T-helper 1 cell treated with Interleukin-12 subunit alpha and Interleukin-12 subunit beta and Interleukin-4 antibody, amounts not matched to agents 30 μg/mL and 1 μg/mL, for 36 hours (primary cell): ENCODE measurements at regions not wholly inside any gene's neighbourhood (a gene's known extent, or its start where the extent isn't known, plus 50 kb on each side); places are given as distances from the start of the nearest gene placed in this dataset.

ENCODE experiments used
- H3K27ac Mint-ChIP-seq: one replicate; pipeline ENCODE4 v1.8.0; 2021; ENCODE audit warnings: mild to moderate bottlenecking, mixed read lengths
- H3K27me3 Mint-ChIP-seq: one replicate; pipeline ENCODE4 v1.8.0; 2021; ENCODE audit warnings: low read depth, mixed read lengths
- H3K36me3 Mint-ChIP-seq: one replicate; pipeline ENCODE4 v1.8.0; 2021; ENCODE audit warnings: low read depth, mixed read lengths
- H3K4me1 Mint-ChIP-seq: one replicate; pipeline ENCODE4 v1.8.0; 2021; ENCODE audit warnings: low read depth, mixed read lengths
- H3K4me3 Mint-ChIP-seq: one replicate; pipeline ENCODE4 v1.8.0; 2021; ENCODE audit warnings: mild to moderate bottlenecking, moderate library complexity, mixed read lengths
- H3K9me3 Mint-ChIP-seq: one replicate; pipeline ENCODE4 v1.8.0; 2021; ENCODE audit warnings: mixed read lengths

DNA sequence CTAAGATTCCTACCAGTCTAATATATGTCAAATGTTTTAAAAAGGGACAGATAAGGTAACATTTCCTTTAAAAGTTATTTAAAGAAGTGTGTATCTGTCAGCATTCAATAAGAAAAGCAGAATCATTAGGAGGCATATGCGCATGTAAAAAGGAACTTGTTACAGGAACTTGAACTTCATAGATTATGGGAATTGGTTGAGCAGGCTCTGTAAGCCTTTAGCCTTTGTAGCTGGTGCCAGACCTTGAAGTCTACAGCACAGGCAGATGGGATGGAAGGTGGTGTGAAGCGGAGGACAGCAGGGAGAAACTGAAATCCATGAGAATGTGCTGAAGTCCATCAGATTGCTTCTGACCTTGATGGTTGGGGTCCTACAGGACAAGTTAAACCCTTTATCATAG is 138.3 kb upstream of the ST6GAL2 start:
- no peaks in the 10 kb centered on the region for H3K4me1 Mint-ChIP-seq
- peaks cover 4% of the 10 kb centered on the region for H3K9me3 Mint-ChIP-seq
- H3K36me3 Mint-ChIP-seq = no peaks in the 10 kb centered on the region
- H3K4me3 Mint-ChIP-seq = no peak overlapping the region
- no peaks in the 10 kb centered on the region for H3K27me3 Mint-ChIP-seq
- H3K27ac Mint-ChIP-seq = no peak overlapping the region

DNA sequence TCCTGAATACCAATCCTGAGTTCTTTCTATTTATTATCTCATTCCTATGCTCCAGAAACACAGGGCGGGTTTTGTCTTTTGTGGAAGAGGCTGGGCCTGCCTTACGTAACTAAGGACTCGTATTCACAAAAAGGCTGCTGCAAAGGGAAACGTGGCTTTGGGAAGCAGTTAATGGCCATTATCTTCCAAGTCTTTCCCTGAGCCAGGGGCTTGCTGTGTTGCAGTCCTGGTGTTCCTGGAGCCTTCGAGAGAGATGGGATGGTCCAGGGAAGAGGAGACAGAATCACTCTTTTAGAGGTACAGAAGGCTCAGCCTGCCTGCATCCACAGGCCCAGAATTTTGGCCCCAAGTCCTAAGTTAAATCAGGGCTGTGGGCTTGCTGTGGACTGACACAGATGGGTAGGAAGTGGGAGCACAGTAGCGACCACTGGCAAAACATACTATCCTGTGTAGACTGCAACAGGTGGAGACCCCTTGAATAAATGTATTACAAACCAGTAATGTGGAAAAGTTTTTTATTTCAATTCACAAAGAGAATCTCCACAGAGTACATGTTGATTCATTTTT is 139.4 kb upstream of the ST6GAL2 start:
- no peaks in the 10 kb centered on the region for H3K4me1 Mint-ChIP-seq
- peaks cover 4% of the 10 kb centered on the region for H3K9me3 Mint-ChIP-seq
- H3K36me3 Mint-ChIP-seq = no peaks in the 10 kb centered on the region
- H3K27me3 Mint-ChIP-seq = no peaks in the 10 kb centered on the region
- no peak overlapping the region for H3K27ac Mint-ChIP-seq
- no peak overlapping the region for H3K4me3 Mint-ChIP-seq

DNA sequence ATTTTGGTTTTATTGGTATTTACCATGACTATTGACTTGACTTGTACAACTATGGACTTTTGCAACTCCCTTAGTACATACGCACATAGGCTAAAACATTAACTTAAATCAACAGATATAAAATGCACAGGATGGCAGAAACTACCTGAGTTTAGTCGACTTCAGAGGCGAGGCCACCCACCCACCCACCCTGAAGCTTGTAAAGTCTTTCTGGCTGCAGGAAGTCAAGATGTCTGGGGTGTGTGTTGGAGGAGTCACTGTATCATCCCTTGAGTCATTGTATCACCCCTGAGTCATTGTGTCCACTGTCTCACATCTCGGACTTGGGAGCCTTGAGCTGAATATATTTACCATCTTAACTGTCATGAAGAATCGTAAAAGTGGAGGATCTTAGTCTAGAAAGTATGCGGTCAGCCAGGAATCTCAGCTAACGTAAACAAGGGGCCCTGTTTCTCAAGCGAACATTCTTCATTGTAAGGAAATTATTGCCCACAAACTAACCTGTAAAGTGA is 140.0 kb upstream of the ST6GAL2 start:
- H3K9me3 Mint-ChIP-seq = peaks cover 4% of the 10 kb centered on the region
- no peaks in the 10 kb centered on the region for H3K4me1 Mint-ChIP-seq
- no peak overlapping the region for H3K27ac Mint-ChIP-seq
- no peaks in the 10 kb centered on the region for H3K36me3 Mint-ChIP-seq
- H3K4me3 Mint-ChIP-seq = no peak overlapping the region
- no peaks in the 10 kb centered on the region for H3K27me3 Mint-ChIP-seq

DNA sequence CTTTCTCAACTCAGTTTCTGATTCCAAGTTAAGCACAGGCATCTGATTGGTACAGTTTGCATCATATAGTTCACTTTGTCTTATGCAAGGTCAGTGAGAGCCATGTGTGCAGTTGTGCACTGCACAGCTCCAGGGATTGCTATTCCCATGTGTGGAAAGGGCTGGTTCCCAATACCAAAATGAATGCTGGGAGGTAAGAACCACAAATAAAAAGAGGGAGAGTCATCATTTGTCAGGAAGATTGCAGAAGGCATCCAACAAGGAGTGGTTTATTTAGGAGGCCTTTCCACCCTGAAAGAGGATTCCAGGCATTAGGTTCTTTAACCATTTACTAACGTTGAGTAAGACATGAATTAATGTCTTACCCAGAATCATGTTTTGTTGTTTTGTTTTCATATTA is 141.2 kb upstream of the ST6GAL2 start:
- H3K36me3 Mint-ChIP-seq = no peaks in the 10 kb centered on the region
- no peak overlapping the region for H3K27ac Mint-ChIP-seq
- H3K4me3 Mint-ChIP-seq = no peak overlapping the region
- no peaks in the 10 kb centered on the region for H3K27me3 Mint-ChIP-seq
- peaks cover 4% of the 10 kb centered on the region for H3K9me3 Mint-ChIP-seq
- H3K4me1 Mint-ChIP-seq = no peaks in the 10 kb centered on the region

DNA sequence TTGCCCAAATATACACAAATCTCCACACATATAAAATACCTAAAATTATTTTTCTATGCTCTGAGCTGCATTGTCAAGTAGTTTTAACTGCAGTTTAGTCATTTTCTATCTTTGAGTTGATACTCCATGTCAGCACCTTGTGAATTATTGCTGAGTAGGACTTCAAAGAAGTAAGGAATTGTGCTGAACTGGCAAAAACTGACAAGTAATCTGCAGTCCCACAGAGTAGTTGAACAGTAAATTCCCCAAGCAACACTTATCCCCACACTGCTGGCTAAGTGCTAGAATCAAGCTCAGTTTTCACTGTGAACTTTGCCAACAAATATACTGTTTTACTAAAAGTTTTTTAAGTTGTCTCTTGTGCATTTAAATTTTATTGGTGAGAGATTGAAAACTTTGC is 141.8 kb upstream of the ST6GAL2 start:
- H3K27ac Mint-ChIP-seq = no peak overlapping the region
- H3K9me3 Mint-ChIP-seq = peaks cover 4% of the 10 kb centered on the region
- H3K4me3 Mint-ChIP-seq = no peak overlapping the region
- H3K36me3 Mint-ChIP-seq = no peaks in the 10 kb centered on the region
- H3K27me3 Mint-ChIP-seq = no peaks in the 10 kb centered on the region
- no peaks in the 10 kb centered on the region for H3K4me1 Mint-ChIP-seq

DNA sequence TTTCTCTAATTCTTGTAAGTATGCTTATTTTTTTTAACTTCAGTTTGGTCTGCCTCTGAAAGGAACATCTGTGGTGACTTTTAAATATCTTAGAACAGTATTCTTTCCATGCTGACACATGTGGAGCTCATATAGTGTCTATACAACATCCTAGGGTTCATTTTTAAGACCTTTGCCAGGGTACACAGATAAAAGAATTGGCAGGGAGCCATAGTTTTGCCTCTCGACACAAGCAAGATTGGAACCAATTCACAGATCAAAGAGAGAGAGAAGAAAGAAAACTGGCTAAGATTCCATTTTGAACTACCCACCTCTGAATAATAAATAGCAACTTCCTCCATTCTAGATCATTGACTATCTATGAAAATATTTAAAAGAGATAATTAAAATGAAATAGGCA is 142.7 kb upstream of the ST6GAL2 start:
- Mint-ChIP-seq H3K4me3 (no peak overlapping the region), H3K36me3 (no peaks in the 10 kb centered on the region), H3K27ac (no peak overlapping the region), H3K9me3 (peaks cover 4% of the 10 kb centered on the region), H3K4me1 (no peaks in the 10 kb centered on the region), H3K27me3 (no peaks in the 10 kb centered on the region)

DNA sequence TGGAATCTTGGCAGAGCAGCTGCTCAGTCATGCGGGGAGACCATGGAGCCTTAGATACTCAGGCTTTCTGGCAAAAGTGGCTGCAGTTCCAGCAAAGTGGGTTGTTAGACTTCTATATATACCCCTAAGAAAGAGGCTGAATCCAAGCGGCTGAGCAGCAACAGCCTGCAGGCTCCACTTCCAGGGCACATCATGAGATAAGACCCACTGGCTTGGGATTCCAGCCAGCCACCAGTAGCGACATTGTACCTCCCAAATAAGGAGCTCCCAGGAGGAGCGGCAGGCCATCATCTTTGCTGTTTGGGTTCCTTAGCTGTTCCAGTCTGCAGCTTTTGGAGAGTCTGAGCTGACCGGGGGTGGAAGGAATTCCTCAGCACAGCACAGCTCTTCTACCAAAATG is 150.3 kb upstream of the ST6GAL2 start:
- H3K27ac Mint-ChIP-seq = no peak overlapping the region
- no peaks in the 10 kb centered on the region for H3K36me3 Mint-ChIP-seq
- H3K27me3 Mint-ChIP-seq = no peaks in the 10 kb centered on the region
- peaks cover 12% of the 10 kb centered on the region for H3K9me3 Mint-ChIP-seq
- H3K4me3 Mint-ChIP-seq = no peak overlapping the region
- no peaks in the 10 kb centered on the region for H3K4me1 Mint-ChIP-seq

DNA sequence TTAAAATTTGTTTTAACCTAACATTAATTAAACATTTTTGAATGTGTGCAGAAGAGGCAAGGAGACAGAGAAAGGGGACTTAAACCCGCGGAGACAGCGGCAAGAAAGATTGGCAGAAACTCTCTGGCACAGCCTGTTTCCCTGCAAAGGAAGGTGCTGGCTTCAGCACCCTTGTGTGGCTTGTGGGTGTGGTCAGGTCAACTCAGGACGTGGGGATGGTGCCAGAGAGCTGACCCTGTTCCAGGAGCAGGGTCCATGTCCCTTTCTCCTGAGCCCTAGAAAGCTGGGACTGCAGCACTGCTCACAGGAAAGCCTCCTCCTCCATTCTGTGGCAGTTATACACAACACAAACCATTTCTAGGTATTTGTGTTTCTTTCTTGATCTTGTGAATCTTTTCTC is 176.2 kb upstream of the ST6GAL2 start:
- Mint-ChIP-seq H3K27ac (no peak overlapping the region), H3K9me3 (no peaks in the 10 kb centered on the region), H3K36me3 (no peaks in the 10 kb centered on the region), H3K27me3 (no peaks in the 10 kb centered on the region), H3K4me3 (no peak overlapping the region), H3K4me1 (no peaks in the 10 kb centered on the region)

DNA sequence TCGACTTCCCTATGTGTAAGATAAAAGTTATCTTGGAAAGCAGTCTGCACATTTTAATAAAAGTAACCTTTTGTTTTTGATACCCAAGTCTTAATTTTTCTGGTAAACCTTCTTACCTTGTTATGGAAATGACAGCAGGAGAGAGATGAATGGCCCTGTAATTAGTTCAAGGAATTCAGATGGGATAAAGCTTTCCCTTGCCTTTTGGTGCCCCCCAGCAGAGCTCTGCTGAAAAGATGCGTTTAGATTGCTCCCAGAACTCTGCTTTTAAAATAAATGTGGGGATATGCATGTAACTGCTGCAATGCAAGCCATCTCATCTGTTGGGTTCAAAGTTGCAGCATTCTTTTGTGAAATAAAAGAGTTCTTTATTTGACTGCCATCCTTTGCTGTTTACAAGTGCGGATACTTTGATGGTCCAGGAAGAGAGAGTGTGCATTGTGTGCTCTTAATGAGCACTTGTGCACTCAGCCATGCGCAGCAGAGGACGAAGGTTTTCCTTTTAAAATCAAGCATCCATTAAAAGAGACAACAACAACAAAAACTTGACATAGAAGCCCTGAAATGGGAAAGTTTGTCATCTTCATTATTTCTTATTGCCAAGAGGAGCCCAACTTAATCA is 176.7 kb upstream of the ST6GAL2 start:
- Mint-ChIP-seq H3K27ac (no peak overlapping the region), H3K36me3 (no peaks in the 10 kb centered on the region), H3K27me3 (no peaks in the 10 kb centered on the region), H3K4me3 (no peak overlapping the region), H3K9me3 (no peaks in the 10 kb centered on the region), H3K4me1 (no peaks in the 10 kb centered on the region)

DNA sequence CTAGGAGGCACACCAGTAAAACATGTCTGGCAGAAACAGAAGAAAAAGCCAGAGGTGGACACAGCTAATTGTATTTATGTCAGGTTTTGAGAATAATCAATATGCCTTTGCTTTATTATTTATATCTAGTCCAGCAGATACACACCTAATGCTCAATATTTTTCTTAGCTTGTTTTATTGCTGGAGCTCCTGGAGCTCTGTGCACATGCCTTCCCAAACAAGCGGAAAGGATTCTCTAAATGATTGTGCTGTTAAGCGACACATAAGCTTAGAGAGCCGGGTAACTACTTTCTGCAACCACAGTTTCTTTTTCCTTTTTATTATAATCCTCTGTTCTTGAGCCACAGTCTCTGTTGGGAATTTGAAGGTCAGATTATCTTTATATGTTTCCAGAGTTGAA is 177.3 kb upstream of the ST6GAL2 start:
- no peaks in the 10 kb centered on the region for H3K9me3 Mint-ChIP-seq
- H3K4me3 Mint-ChIP-seq = no peak overlapping the region
- H3K4me1 Mint-ChIP-seq = no peaks in the 10 kb centered on the region
- H3K27me3 Mint-ChIP-seq = no peaks in the 10 kb centered on the region
- H3K36me3 Mint-ChIP-seq = no peaks in the 10 kb centered on the region
- no peak overlapping the region for H3K27ac Mint-ChIP-seq

DNA sequence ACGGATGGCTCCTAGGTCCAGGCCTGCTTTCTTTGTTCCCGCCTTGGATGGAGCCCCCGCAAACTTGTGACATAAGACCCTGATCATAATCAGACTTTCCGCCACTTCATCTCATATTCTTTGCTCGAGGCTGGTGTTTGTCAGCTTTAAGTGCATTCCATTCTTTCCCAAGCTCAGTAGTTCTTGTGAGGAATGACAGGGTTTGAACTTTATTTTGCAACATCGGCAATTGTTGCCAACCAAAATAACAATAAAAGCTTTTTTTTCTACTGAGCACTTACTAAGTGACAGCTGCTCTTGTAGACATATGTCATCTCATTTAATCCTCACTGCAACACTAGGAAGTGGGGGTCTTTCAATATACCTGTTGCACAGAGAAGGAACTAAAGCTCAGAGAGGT is 178.8 kb upstream of the ST6GAL2 start:
- H3K4me1 Mint-ChIP-seq = no peaks in the 10 kb centered on the region
- no peak overlapping the region for H3K4me3 Mint-ChIP-seq
- H3K9me3 Mint-ChIP-seq = no peaks in the 10 kb centered on the region
- H3K27ac Mint-ChIP-seq = no peak overlapping the region
- H3K36me3 Mint-ChIP-seq = no peaks in the 10 kb centered on the region
- no peaks in the 10 kb centered on the region for H3K27me3 Mint-ChIP-seq

DNA sequence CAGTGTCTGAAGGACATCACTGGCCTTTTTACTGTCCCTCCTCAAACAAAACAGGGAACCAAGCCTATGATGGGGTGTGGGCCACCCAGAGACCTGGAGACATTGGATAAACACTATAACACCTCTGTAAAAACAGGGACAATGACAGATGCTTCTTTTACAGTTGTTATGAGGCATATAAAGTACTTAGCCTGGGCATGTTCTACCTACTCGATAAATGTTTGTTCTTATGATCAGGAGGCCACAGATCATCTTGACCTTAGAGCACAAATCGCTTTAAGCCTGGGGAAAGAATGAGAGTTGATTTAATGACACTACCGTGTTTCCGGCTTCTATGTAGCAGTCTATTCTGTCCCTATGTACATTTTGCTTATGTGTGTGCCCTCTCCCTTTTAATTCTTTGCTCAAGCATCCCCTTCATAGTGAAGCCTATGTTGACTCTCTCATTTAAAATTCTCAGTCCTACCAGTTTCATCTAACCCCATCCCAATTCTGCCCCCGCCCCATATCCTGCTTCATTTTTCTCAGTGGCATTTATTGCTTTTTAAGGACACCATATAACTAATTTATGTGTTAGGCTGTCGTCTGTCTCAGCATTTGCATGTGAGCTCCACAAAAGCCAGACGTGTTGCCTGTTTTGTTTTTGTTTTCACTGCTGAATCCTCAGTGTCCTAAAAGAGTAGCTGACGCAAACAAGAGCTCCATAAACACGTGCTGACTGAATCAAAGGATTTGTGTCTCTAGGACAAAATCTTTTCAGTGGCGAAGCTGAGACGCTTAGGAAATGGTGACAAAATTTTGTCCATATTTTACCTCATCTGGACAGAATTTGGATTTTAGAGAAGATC is 182.3 kb upstream of the ST6GAL2 start:
- Mint-ChIP-seq H3K27me3 (no peaks in the 10 kb centered on the region), H3K36me3 (no peaks in the 10 kb centered on the region), H3K9me3 (no peaks in the 10 kb centered on the region), H3K27ac (no peak overlapping the region), H3K4me3 (no peak overlapping the region), H3K4me1 (peaks cover 2% of the 10 kb centered on the region)

DNA sequence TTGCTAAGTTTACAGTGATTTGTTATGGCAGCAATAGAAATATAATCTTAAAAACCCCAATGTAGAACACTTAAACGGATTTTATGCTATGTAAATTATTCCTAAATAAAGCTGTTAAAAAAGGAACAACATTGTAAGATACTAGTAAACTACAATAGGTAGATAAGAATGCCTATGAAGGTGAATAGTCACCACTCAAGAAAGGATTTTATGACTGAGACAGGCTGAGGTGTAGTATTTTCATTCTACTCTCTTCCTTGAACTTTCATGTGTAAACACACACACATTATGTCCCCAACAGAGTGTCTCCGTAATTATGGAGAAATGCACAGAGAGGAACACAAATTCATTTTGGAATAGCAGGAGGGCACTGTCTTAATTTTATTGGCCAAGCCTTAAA is 183.9 kb upstream of the ST6GAL2 start:
- no peak overlapping the region for H3K4me3 Mint-ChIP-seq

DNA sequence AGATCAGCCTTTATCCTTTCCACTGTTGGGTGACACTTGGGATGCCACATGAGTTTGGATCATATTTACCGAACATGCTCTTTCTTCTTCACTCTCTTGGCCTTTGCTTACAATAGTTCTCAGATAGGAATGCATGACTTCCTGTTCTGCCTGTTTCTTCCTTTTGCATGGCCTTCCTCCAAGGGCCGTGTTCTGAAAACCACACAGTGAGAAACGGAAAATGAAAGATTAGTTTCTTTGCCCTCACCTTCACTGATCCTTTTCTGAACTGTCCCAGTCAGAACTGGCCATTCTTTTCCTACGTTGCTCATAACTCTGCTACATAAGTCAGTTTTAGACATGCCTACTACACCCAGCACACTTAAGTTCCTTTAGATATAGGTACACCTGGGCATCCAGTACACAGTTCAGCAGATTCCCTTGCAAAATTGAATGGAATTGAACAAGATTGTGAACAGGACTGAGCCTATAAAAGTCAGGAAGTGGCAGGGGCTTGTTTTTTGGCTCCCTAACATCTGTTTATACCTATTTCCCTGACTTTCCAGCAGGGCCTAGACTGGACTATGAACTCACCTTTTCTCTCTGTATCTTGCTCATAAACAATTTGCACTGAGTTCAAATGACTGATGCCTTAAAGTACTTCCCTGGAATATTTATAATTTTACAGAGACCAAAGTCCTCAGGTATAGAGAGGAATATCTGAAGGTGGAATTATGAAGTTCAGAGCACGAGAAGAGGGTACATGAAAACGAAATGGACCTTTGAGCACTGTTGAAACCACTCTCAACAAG is 186.4 kb upstream of the ST6GAL2 start:
- peaks cover 2% of the 10 kb centered on the region for H3K4me1 Mint-ChIP-seq
- H3K27ac Mint-ChIP-seq = no peak overlapping the region

More for the DNA sequence above, 183.9 kb upstream of the ST6GAL2 start:
- peaks cover 2% of the 10 kb centered on the region for H3K4me1 Mint-ChIP-seq
- H3K9me3 Mint-ChIP-seq = no peaks in the 10 kb centered on the region
- H3K27me3 Mint-ChIP-seq = no peaks in the 10 kb centered on the region
- H3K27ac Mint-ChIP-seq = no peak overlapping the region
- H3K36me3 Mint-ChIP-seq = no peaks in the 10 kb centered on the region

More for the DNA sequence above, 186.4 kb upstream of the ST6GAL2 start:
- Mint-ChIP-seq H3K4me3 (no peak overlapping the region), H3K9me3 (no peaks in the 10 kb centered on the region), H3K27me3 (no peaks in the 10 kb centered on the region), H3K36me3 (no peaks in the 10 kb centered on the region)
